Ishikawa (cell line): ENCODE measurements at regions not wholly inside any gene's neighbourhood (a gene's known extent, or its start where the extent isn't known, plus 50 kb on each side); places are given as distances from the start of the nearest gene placed in this dataset.

Experiments
- CREB1 ChIP-seq: IDR thresholded peaks from 2 replicates; pipeline ENCODE4 v1.6.1; 2012; ENCODE audit warnings: low read depth
- EGR1 ChIP-seq: IDR thresholded peaks from 2 replicates; pipeline ENCODE4 v1.6.1; 2012
- EP300 ChIP-seq: IDR thresholded peaks from 2 replicates; pipeline ENCODE4 v1.6.1; 2012; ENCODE audit warnings: borderline replicate concordance
- FOXM1 ChIP-seq: IDR thresholded peaks from 2 replicates; pipeline ENCODE4 v1.6.1; 2012; ENCODE audit warnings: low read depth, borderline replicate concordance
- MAX ChIP-seq: IDR thresholded peaks from 2 replicates; pipeline ENCODE4 v1.6.1; 2012
- NFIC ChIP-seq: IDR thresholded peaks from 2 replicates; pipeline ENCODE4 v1.6.1; 2012
- RAD21 ChIP-seq: IDR thresholded peaks from 2 replicates; pipeline ENCODE4 v1.6.1; 2012; ENCODE audit warnings: low read depth
- TAF1 ChIP-seq: IDR thresholded peaks from 2 replicates; pipeline ENCODE4 v1.6.1; 2012; ENCODE audit warnings: low read depth, mild to moderate bottlenecking
- TCF12 ChIP-seq: IDR thresholded peaks from 2 replicates; pipeline ENCODE4 v1.6.1; 2012; ENCODE audit warnings: low read depth

GRCh38 chr3:184636741-184637316 is 75.0 kb downstream of the MAGEF1 start:
- no peak for TF ChIP-seq EGR1
- TF ChIP-seq FOXM1, result no peak
- TF ChIP-seq CREB1, result no peak
- TF ChIP-seq MAX, result no peak
- no peak for TF ChIP-seq TAF1
- no peak for TF ChIP-seq TCF12
- no peak for TF ChIP-seq NFIC
- no peak for TF ChIP-seq RAD21
- no peak for TF ChIP-seq EP300
